HG03025 (cell line): ENCODE measurements at regions not wholly inside any gene's neighbourhood (a gene's known extent, or its start where the extent isn't known, plus 50 kb on each side); places are given as distances from the start of the nearest gene placed in this dataset.
"Not testable (repeated sequence)": the region's sequence is repeated elsewhere in the genome, so short reads cannot be mapped to it uniquely, and the experiment has no call there.

Experiments used
- ATAC-seq: cut with Tn5 transposase; IDR thresholded peaks from one replicate; pipeline ENCODE4 v1.9.1; 2021; ENCODE audit warnings: mild to moderate bottlenecking, moderate library complexity; ENCODE audit not compliant: unreplicated experiment, low FRiP score

DNA sequence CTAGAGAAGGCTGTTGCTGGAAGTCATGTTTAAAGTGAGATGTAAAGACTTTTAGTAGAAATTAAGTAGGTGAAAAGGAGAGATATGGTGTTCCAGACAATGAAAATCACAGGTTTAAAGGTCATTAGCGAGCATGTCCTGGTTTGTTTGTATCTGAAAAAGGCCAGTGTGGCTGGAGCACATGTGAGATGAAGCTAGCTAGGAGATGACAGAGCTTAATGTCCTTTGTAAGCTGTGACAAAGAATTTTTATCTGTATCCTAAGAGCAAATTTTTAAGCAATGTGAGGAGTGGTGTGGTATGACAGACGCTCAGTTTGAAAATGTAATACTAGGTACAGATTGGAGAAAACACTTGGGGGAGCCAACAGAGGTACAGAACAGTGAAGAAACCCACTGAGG lies 567.2 kb upstream of the ARRDC3 start:
- ATAC-seq = no peak

DNA sequence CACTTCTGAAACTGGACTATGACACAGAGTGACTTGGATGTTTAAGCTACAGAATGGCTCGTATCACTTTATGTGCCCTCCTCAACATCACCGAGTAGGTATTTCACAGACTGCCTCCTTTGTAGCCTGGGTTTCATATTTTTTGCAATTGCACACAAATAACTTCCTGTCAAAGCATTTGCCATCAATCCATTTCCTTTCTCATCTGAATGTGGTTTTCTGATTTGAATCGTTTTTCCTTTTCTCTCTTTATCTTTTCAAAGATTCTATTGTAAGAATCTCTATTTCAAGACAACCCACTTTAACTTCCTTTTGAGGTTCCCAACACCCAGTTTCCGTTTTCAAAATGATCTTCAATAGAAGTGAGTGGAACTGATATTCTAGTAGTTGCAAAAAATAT lies 563.8 kb upstream of the ARRDC3 start:
- no peak for ATAC-seq

DNA sequence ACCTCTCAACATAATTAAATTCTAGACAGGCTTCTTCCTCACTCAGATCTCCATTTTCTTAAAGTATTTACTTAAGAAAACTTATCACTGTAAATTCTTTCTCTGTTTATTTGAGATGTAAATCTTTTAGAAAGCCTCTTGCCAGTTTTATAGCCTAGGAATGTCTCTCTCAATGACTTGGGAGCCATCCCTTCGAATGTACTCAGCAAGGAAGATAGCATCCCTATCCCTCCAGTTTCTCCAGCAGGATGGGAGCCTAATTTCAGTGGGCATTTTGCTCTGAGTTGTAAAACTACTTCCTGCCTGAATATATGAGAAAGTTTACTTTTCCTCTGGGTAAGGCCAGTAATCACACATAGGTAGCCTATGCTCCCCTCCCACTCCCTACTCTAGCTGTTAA lies 558.5 kb upstream of the ARRDC3 start:
- ATAC-seq = no peak

DNA sequence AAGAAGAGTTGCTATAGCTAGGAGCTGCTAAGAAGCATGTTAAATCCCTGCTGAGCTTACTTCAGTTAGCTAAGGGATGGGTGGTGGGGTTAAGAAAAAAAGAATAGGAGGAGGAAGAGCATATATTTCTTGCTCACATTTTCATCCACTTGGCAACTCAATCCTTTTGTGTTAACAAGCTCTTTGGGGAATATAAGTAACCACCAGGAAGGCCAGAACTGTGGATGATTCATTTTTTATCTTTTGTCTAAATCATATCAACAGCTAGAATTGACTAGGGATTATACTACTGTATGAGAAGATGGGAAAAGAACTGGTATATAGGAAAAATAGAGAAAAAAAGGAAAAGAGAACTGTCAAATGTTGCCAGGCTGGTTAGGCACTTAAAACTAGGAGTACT lies 555.3 kb upstream of the ARRDC3 start:
- no peak for ATAC-seq

DNA sequence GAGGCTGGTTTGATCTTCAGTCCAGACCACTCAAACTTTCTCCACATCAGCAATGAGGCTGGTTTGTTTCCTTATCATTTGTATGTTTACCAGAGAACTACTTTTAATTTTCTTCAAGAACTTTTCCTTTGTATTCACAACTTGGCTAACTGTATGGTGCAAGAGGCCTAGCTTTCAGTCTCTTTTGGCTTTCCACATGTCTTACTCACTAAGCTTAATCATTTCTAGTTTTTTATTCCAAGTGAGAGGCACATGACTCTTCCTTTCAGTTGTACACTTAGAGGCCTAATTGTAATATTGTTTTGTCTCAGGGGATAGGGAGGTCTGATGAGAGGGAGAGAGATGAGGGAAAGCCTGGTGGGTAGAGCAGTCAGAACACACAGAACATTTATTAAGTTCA lies 554.0 kb upstream of the ARRDC3 start:
- ATAC-seq = no peak

DNA sequence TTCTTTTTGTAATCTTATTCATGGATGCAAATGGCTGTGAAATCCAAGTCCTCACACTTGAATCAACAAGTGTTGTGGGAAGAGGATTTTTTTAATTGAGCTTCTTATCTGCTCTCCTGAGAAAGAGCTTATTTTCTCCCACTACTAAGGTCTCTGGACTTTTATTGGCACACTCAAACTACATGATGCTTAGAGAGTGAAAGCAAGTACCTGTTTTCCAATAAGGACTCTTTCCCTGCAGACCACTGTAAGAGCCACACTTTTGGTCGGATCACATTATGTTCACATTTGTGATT lies 546.4 kb upstream of the ARRDC3 start:
- no peak for ATAC-seq

DNA sequence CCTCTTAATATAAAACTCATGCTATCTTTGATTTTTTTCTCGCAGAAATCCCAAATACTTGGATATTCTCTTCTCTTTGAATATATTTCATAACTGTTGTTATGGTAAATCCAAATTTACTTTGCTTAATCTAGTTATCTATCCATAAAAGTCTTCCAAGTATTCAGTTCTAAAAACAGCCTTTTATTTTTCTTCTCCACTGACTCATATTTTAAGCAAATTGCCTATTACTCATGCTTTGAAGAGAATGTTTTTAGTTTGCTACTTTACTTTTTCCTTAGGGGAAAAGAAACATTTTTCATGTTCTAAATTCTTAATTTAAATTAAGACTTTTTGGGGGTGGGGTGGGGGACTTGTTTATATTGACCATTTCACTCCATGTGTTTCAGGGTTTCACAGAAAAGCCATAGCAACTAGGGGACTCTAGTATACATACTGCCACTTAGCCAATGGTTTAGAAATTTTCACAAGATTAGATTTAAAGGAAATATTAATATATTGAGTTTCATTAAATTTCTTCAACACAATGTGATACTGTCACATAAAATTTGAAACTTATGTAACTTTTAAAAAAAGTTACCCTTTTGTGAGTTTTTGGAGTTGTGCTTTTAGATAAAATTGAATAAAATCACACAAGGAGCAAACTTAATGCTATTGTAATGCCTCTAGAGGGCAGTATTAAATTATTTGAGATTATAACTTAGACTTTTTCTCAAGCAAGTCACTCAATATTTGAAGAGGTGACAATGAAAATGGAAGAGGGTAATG lies 545.8 kb upstream of the ARRDC3 start:
- ATAC-seq = no peak

DNA sequence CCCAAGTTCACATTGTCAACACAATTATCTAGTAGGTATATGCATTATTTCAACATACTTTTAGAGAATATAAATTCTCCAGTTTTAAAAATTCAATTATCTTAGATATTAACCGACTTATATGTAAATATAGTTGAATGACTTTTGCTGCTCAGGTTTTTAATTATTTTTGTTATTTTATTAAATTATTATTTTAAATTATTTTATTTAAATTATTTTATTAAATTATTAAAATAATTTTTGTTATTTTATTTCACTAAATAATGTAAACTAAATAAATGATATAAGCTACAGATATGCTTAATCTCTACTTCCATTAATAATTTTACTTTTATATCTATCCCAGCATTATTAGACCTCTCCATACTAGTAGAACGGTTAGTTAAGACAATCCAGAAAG lies 544.3 kb upstream of the ARRDC3 start:
- no peak for ATAC-seq

DNA sequence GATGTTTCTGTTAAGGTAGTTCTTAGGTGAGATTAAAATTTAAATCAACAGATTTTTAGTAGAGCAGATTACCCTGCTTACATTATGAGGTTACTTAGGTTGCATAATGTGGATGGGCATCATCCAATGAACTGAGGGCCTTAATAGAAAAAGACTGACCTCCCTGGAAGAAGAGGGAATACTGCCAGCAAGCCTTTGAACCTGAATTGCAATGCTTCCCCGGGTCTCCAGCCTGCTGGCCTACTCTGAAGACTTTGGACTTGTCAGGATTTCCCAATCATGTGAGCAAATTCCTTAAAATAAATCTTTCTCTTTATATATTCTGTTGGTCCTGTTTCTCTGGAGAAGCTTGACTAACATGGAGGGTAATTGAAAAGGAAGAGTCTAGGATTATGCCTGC lies 542.1 kb upstream of the ARRDC3 start:
- ATAC-seq = no peak

DNA sequence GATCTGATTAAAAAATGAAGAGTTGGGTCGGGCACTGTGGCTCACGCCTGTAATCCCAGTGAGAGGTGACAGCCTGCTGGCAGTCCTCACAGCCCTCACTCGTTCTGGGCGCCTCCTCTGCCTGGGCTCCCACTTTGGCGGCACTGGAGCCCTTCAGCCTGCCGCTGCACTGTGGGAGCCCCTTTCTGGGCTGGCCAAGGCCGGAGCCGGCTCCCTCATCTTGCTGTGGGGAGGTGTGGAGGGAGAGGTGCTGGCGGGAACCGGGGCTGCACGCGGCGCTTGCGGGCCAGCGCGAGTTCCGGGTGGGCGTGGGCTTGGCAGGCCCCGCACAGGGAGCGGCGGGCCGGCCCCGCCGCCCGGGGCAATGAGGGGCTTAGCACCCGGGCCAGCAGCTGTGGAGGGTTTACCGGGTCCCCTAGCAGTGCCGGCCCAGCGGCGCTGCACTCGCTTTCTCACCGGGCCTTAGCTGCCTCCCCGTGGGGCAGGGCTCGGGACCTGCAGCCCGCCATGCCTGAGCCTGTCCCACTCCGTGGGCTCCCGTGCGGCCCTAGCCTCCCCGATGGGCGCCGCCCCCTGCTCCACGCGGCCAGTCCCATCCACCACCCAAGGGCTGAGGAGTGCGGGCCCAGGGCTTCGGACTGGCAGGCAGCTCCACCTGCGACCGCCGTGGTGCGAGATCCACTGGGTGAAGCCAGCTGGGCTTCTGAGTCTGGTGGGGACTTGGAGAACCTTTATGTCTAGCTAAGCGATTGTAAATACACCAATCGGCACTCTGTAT lies 534.1 kb upstream of the ARRDC3 start:
- not testable (repeated sequence) for ATAC-seq

DNA sequence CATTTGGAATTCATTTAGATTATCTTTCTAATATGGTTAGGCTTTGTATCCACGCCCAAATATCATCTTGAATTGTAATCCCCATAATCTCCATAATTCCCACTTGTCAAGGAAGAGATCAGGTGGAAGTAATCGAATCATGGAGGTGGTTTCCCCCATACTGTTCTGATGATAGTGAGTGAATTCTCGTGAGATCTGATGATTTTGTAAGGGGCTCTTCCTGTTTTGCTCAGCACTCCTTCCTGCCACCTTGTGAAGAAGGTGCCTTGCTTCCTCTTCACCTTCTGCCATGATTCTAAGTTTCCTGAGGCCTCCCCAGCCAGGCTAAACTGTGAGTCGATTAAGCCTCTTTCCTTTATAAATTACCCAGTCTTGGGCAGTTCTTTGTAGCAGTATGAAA lies 527.5 kb upstream of the ARRDC3 start:
- ATAC-seq = no peak

DNA sequence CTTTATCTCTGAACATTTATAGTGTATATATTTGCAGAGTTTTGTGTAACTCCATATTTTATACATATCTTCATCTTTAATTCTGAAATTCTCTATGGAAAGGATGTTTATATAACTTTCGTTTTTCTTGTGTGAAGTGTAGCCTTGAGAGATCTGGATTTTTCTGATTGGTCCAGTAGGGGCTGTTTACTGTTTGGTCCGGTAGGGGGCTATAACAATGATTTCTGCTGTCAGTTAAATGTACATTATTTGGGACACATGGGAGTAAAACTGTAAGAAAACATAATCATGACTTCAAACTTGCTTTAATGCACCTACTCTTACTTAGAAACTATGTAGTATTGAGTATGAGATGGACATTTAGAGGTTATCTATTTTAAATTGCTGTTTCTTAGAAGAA lies 527.1 kb upstream of the ARRDC3 start:
- no peak for ATAC-seq

DNA sequence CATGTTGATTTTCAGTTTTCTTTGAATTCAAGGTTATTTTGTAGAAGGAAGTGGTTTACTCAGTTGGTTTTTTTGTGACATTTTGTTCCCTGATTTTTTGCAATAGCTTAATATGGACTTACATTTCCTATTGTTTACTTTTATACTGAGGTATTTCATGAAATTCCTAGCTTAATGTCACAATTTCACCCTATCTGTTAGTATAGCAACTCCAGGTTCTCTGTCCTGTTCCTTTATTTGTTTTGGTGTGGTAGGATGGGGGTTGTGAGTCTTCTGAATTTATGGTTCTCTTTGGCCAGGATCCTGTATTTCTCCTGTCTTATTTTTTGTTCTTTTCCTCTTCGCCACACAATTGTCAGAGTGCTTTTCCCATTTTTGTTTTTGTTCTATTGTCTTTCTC lies 523.4 kb upstream of the ARRDC3 start:
- no peak for ATAC-seq

DNA sequence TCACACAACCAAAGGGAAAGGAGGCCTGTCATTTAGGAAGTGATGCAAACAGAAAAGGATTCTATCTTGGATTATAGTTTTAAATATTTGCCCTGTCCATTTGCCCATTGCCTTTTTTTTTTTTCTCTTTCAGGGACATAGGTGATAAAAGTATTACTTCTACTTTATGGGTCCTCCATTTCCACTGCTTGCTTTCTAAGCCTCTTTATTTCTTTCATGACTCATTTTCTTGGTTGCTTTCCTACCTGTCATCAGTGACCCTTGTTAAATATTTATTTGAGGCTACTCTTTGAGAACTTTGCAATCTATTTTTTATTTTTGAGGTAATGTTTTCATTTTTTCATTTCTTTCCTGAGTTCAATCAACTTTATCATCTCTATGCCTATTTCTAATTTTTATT lies 522.9 kb upstream of the ARRDC3 start:
- ATAC-seq = no peak

DNA sequence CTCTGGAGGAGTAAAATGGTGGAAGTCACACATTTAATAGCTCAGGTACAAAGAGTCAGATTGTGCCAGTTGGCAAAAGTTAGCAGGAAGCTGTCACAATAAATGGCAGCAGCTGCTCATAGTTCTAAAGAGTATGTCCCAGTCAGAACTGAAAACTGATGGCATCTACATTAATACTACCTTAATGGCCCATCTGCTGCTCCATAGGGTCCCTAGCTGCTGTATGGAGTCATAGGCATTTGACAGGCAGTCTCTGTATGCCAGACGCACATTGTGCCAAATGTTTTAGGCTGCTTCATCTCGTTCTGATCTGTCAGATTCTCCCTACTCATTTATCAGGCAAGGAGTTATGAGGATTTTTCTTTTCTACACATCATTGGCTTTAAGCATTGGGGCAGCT lies 515.8 kb upstream of the ARRDC3 start:
- no peak for ATAC-seq

DNA sequence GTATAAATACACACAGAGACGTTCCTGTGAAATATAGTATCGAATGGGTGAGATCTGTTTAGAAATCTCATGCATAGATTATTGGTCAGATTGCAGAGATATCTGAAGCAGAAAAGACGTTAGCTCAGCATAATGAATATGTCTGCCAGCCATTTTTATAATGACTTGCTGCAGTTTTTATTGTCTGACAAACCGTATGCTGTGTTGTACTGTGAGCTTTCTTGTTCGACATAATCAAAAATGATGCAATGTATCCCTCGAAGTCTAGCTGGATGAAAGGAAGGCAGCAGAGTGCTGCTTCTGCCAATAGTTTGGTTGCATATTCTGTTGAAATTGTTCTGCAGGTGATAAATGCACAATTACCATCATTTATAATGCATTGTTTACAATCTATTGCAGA lies 514.9 kb upstream of the ARRDC3 start:
- no peak for ATAC-seq

DNA sequence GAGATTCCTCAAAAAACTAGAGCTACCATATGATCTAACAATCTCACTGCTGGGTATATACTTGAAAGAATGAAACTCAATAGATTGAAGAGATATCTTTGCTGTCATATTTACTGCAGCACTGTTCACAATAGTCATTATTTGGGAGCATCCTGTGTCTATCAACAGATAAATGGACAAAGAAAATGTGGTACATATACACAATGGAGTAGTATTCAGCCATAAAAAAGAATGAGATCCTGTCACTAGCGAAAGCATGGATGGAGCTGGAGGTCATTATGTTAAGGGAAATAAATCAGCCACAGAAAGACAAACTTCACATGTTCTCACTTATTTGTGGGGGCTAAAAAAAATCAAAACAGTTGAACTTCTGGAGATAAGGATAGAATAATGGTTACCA lies 505.7 kb upstream of the ARRDC3 start:
- ATAC-seq = no peak

DNA sequence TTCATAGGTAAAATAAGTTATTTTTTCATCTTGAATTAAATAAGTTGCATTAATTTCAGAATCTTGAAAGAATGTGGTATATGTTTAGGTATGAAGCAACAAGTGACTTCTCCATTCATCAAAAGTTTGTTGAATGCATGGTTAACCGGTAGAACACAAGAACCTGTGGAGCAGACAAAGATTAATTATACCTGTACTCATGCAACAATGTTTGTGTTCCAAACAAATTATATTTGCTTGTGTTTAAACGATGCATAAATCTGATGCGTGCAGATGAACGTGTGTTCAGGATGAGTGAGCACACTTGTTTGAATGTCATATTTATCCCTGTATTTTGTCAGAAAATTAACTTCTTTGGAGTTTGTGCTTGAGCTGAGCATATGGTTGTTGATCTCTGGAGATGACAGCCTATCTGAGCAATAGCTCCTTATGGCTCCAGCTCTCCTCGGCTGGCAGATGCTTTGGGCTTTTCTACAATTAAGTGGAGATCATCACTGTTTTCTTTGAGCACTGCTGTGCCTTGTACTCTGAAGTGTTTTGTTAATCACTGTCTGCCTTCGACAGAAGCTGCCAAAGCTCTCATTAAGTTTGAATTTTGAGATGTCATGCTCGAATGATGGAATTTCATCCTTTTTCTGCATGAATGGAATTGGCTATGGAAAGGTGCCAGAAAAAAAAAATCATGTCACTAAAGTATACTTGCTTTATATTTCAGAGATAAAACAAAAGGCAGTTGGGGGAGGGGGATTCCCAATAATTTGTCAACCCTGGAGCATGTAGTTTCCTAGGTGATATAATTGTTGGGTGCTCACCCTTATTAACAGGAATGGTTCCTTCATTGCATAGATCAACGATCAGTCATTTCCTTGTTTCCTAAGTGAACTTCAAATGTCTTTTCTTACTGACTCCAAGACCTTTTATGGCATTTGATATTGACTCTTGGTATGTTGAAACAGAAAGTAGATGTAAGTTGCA lies 502.5 kb upstream of the ARRDC3 start:
- no peak for ATAC-seq

DNA sequence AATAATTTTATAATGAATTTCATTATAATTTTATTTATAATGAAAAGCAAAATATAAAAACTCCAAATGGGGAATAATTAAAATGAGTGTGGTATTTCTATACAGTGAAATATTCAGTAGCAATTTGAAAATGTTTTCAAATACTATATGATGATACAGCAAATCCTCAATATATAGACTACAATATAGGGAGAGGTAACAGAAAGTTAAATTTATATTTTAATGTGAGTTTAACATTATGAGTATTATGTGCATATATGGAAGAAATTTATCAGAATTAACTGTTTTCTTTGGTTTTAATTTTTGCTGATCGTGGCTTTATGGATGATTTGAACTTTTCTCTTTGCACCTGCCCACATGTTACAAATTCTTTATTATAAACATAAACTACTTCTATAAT lies 500.9 kb upstream of the ARRDC3 start:
- no peak for ATAC-seq

DNA sequence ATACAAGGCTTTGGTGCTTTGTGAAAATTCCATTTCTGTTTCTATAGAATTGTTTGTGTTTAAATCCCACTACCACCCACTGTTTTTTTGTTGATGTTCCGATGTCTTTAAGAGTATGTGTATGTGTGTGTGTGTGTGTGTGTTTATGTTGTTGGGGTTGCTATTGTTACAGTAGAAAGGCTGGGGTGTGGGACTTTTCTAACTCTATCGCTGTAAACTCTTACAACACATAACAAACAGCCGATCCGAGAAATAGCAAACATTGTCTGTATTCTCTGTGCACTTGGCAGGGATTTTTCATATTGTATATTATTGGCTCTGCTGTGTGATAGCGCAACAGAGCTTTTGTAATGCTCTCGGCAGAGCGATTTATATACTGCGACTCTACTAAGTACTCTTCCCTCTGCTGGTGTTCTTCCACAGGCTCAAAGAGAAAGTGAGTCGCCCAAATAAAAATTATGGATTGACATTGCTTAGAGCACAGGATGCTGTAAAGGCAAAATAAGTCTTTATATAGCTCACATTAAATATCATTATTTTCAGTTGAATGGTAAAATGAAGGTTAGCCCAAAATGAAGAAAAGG lies 492.2 kb upstream of the ARRDC3 start:
- no peak for ATAC-seq

DNA sequence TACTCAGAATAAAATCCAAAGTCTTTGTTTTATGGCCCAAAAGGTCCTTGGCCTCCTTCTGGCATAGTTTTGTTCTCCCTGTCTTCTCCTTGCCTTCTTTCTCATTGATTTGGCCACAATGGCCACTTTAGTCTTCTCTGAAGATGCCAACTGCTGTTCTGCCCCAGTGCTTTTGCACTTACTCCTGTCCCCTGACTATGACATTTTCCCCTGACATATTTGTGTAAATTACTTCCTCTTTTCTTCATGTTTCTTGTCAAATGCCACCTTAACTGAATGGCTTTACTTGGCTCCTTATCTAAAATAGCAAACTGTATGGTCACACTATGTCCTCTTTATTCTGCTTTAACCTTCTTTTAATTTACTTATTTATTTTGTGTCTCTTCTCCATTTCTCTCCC lies 484.7 kb upstream of the ARRDC3 start:
- no peak for ATAC-seq
